GM10248 (cell line): ENCODE measurements at regions not wholly inside any gene's neighbourhood (a gene's known extent, or its start where the extent isn't known, plus 50 kb on each side); places are given as distances from the start of the nearest gene placed in this dataset.

Experiments used
- CTCF ChIA-PET: fragments of 300-600 bp; sonication (Branson Sonifier 250); formaldehyde crosslinking; extraction: SDS; loops from one replicate; lab custom pipeline; 2021; ENCODE audit warnings: antibody characterized with exemption; lab: Yijun Ruan, JAX
- POLR2A ChIA-PET: fragments of 350-650 bp; sonication (Branson Sonifier 250); formaldehyde crosslinking; extraction: SDS; loops from one replicate; lab custom pipeline; 2020; ENCODE audit warnings: antibody characterized with exemption; lab: Yijun Ruan, JAX
- DNase-seq: peaks from one replicate; pipeline ENCODE4 v3.0.0; 2012; ENCODE audit errors: extremely low spot score
- CTCF ChIP-seq: IDR thresholded peaks from 2 replicates; pipeline ENCODE4 v1.5.1; 2012; ENCODE audit warnings: mild to moderate bottlenecking, low read depth; ENCODE audit errors: extremely low read depth, missing control alignments, control extremely low read depth

- DNase-seq = no peak
- CTCF ChIA-PET = no interaction called here
- no peak for TF ChIP-seq CTCF
- POLR2A ChIA-PET = no interaction called here
Observed at GRCh38 chr21:23725576-23725975, 1881.7 kb downstream of the MRPL39 start.

- ChIA-PET CTCF (interaction anchor here (1.3 to 2.5 kb wide), 2 partner anchors 9 to 16 kb away, joined by 3 to 6 read pairs; no protein-coding TSS in a partner anchor), POLR2A (no interaction called here)
- no peak for TF ChIP-seq CTCF
- DNase-seq = no peak
Observed at GRCh38 chr21:23718446-23719285, 1888.6 kb downstream of the MRPL39 start.

GRCh38 chr21:23712166-23712565, 1895.1 kb downstream of the MRPL39 start:
- DNase-seq = no peak
- CTCF ChIA-PET = interaction anchor here (2.2 kb wide), 1 partner anchor 12 kb away, joined by 5 read pairs; no protein-coding TSS in a partner anchor
- POLR2A ChIA-PET = no interaction called here
- no peak for TF ChIP-seq CTCF

- POLR2A ChIA-PET = no interaction called here
- CTCF ChIA-PET = no interaction called here
- no peak for DNase-seq
- no peak for TF ChIP-seq CTCF
Observed at GRCh38 chr21:23706431-23706830, 1900.8 kb downstream of the MRPL39 start.

GRCh38 chr21:23699402-23699801, 1907.9 kb downstream of the MRPL39 start:
- ChIA-PET POLR2A (no interaction called here), CTCF (no interaction called here)
- no peak for TF ChIP-seq CTCF
- no peak for DNase-seq

GRCh38 chr21:23698619-23699018, 1908.7 kb downstream of the MRPL39 start:
- no peak for DNase-seq
- TF ChIP-seq CTCF = no peak
- ChIA-PET CTCF (no interaction called here), POLR2A (no interaction called here)
